H1 (cell line): ENCODE measurements at regions not wholly inside any gene's neighbourhood (a gene's known extent, or its start where the extent isn't known, plus 50 kb on each side); places are given as distances from the start of the nearest gene placed in this dataset.

Experiments
- SAP30 ChIP-seq: fragments of 300-600 bp; sonication (generic); IDR thresholded peaks from 2 replicates; pipeline ENCODE4 v1.7.1; 2012; ENCODE audit warnings: low read length, moderate library complexity, mild to moderate bottlenecking, inconsistent platforms; ENCODE audit not compliant: insufficient read depth, insufficient replicate concordance
- SP4 ChIP-seq: IDR thresholded peaks from 2 replicates; pipeline ENCODE4 v1.6.1; 2012; ENCODE audit warnings: low read length, inconsistent platforms
- TF ChIP-seq, protein P1 (sequence below): IDR thresholded peaks from 2 replicates; pipeline ENCODE4 v1.6.1; 2011; ENCODE audit warnings: low read depth, mild to moderate bottlenecking, low read length; ENCODE audit not compliant: insufficient read depth
- TF ChIP-seq, protein P2 (sequence below): IDR thresholded peaks from 2 replicates; pipeline ENCODE4 v1.6.1; 2012; ENCODE audit warnings: inconsistent platforms

DNA sequence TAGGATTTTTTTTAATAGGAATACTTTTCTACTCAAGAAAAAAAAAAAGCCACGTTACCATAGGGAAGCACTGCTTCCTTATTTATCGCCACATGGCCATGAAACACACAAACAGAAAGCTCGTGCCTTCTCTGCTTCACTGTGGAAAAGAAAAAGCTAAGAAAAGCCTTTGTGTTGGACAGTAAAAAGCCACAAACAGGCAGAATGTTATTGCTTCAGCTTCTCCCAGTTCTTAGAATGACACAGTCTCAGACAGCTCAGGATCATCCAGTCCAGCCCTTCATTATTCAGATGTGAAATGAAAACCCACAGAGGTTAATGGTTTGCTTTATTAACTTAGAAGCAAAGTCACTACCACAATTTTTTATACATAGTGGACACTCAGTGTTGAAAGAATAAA lies 181.6 kb upstream of the NOCT start (continued):
- TF ChIP-seq, protein P1, sequence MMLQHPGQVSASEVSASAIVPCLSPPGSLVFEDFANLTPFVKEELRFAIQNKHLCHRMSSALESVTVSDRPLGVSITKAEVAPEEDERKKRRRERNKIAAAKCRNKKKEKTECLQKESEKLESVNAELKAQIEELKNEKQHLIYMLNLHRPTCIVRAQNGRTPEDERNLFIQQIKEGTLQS: no peak
- no peak for TF ChIP-seq SAP30
- no peak for TF ChIP-seq SP4
- TF ChIP-seq, protein P2, sequence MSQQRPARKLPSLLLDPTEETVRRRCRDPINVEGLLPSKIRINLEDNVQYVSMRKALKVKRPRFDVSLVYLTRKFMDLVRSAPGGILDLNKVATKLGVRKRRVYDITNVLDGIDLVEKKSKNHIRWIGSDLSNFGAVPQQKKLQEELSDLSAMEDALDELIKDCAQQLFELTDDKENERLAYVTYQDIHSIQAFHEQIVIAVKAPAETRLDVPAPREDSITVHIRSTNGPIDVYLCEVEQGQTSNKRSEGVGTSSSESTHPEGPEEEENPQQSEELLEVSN: no peak
